Adrenal gland (tissue), 9 donors: ENCODE measurements at regions not wholly inside any gene's neighbourhood (a gene's known extent, or its start where the extent isn't known, plus 50 kb on each side); places are given as distances from the start of the nearest gene placed in this dataset.

Experiments
- DNase-seq, 7 donors: peaks; one replicate each; pipeline ENCODE4 v3.0.0-alpha.2; 2019 to 2020
- H3K27ac ChIP-seq, 5 donors: fragments of 200-600 bp; sonication (generic) in 4 of 5; 1 replicate in 3 of 5; 2 replicates in 2 of 5; pipeline versions ENCODE4 v1.5.1 to v1.8.0; 2016 to 2020; ENCODE audit warnings: mild to moderate bottlenecking in 1 of 5
- H3K27me3 ChIP-seq: fragments of 200-600 bp; 2 replicates; pipeline ENCODE4 v1.8.0; 2021
- H3K36me3 ChIP-seq, 2 donors: fragments of 200-600 bp; replicated peaks in 1 of 2; 1 replicate in 1 of 2; 2 replicates in 1 of 2; pipeline versions ENCODE4 v1.5.1 to v1.8.0; 2018 to 2022
- H3K4me1 ChIP-seq, 2 donors: fragments of 200-600 bp; replicated peaks in 1 of 2; 1 replicate in 1 of 2; 2 replicates in 1 of 2; pipeline versions ENCODE4 v1.5.1 to v1.8.0; 2018 to 2021
- H3K4me3 ChIP-seq, 4 donors: fragments of 200-600 bp; sonication (generic) in 3 of 4; one replicate each; pipeline ENCODE4 v1.5.1; 2016 to 2018
- H3K9me3 ChIP-seq, 3 donors: fragments of 200-600 bp; sonication (generic) in 1 of 3; replicated peaks in 1 of 3; 1 replicate in 2 of 3; 2 replicates in 1 of 3; pipeline versions ENCODE4 v1.5.1 to v1.8.0; 2016 to 2021
- CTCF ChIP-seq, 6 experiments: fragments of 450-650 bp in 4 of 6; fragments of 200-600 bp in 2 of 6; sonication (generic) in 1 of 6; IDR thresholded peaks; 1 replicate in 5 of 6; 2 replicates in 1 of 6; pipeline versions ENCODE4 v1.5.1 to v1.8.0; 2016 to 2021; ENCODE audit warnings: antibody characterized with exemption in 6 of 6, mild to moderate bottlenecking in 2 of 6, moderate library complexity in 1 of 6
- POLR2A ChIP-seq, 2 donors: fragments of 450-650 bp; IDR thresholded peaks; one replicate each; pipeline ENCODE4 v1.6.1; 2017; ENCODE audit warnings: antibody characterized with exemption in 2 of 2, mild to moderate bottlenecking in 2 of 2, moderate library complexity in 1 of 2
- WGBS, 4 donors: extraction: QIAGEN DNeasy Blood & Tissue Kit in 2 of 4; methylation state at CpG; one replicate each; pipeline versions ENCODE4 v1.1.5 to v1.1.7; 2013 to 2017; 5-methylcytosine and 5-hydroxymethylcytosine counted together
- intact Hi-C, 2 donors: fragments of 100-400 bp; cut with DNase I; formaldehyde crosslinking; loops; one replicate each; pipeline versions ENCODE4 v1.14.1 to v1.15.0; 2022 to 2023
- donor health status: healthy with polysubstance abuse.
- donor health status: Bipolar disorder and iron deficiency.
- donor health status: DM: yes; HTN: yes; CAD: no.
- donor health status: DM: no; HTN: no; CAD: no.
- donor health status: DM: no; HTN: no; CAD: no.

- DNase-seq = no peak
- 63 to 81% (median 72%) methylated on average over 2 of the region's 2 CpGs for WGBS, 4 donors
- Histone ChIP-seq H3K4me1 (no peaks in the 10 kb centered on the region), H3K27ac (no peak overlapping the region), H3K27me3 (no peaks in the 10 kb centered on the region), H3K9me3 (no peaks in the 10 kb centered on the region), H3K4me3 (no peak overlapping the region), H3K36me3 (no peaks in the 10 kb centered on the region)
- TF ChIP-seq POLR2A (IDR thresholded peaks at IDR 0.05) = no peak
- TF ChIP-seq CTCF (IDR thresholded peaks at IDR 0.05) = no peak
- intact Hi-C loops = no loop called here
Observed at GRCh38 chr4:100889401-100889800, 371.6 kb upstream of the EMCN start.

- TF ChIP-seq CTCF (IDR thresholded peaks at IDR 0.05) (no peak), POLR2A (IDR thresholded peaks at IDR 0.05) (no peak)
- DNase-seq = no peak
- Histone ChIP-seq H3K36me3 (no peaks in the 10 kb centered on the region), H3K4me3 (no peak overlapping the region), H3K27me3 (no peaks in the 10 kb centered on the region), H3K27ac (no peak overlapping the region), H3K9me3 (no peaks in the 10 kb centered on the region), H3K4me1 (no peaks in the 10 kb centered on the region)
- intact Hi-C loops = no loop called here
Observed at GRCh38 chr4:100882661-100883060, 364.8 kb upstream of the EMCN start.

DNA sequence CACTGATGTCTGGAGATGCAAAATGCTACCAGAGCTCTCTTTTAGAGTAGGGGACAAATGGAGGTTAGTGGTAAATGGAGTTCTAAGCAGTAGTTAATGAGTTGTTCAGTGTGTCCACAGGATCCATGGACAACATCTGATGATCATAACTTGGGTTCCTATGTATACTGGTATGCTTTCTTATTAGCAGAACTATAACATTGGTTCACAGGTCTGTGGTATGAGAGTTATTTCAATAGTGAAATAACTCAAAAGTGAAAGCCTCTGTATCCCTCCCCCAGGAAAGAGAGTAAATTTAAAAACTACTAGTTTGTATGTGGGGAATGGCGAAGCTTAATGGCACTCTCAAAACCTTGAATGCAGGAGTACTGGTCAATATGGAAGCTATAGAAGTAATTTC, 363.5 kb upstream of the EMCN start:
- no peak for DNase-seq
- Histone ChIP-seq H3K36me3 (no peaks in the 10 kb centered on the region), H3K9me3 (no peaks in the 10 kb centered on the region), H3K4me1 (no peaks in the 10 kb centered on the region), H3K27ac (no peak overlapping the region), H3K4me3 (no peak overlapping the region), H3K27me3 (no peaks in the 10 kb centered on the region)
- TF ChIP-seq POLR2A (IDR thresholded peaks at IDR 0.05) (no peak), CTCF (IDR thresholded peaks at IDR 0.05) (no peak)
- intact Hi-C loops = no loop called here
- 85 to 95% (median 93%) methylated on average over 1 of the region's 1 CpG for WGBS, 4 donors

DNA sequence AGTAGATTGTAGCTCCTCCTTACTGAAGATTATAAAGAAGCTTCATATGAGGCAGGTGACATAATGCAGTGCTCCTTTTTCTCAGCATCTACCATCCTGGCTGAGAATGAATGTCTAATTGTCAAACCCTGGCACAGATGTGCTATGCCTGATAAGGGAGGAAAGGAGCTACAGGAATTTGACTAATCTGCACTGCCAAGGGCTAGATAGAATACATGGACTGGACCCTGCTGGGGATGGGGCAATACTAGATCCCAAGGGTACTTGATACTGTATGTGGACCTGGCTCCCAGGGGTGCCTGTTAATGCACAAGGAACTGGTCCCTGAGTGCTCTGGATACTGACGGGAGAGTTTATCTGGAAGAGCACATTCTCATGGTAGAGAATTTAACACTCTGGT, 362.2 kb upstream of the EMCN start:
- no peaks in the 10 kb centered on the region for H3K27me3 ChIP-seq
- H3K36me3 ChIP-seq = no peaks in the 10 kb centered on the region
- intact Hi-C loops = no loop called here
- H3K27ac ChIP-seq = no peak overlapping the region
- H3K4me1 ChIP-seq = no peaks in the 10 kb centered on the region
- H3K9me3 ChIP-seq = no peaks in the 10 kb centered on the region
- DNase-seq = no peak
- no peak overlapping the region for H3K4me3 ChIP-seq
- WGBS, 4 donors = 85 to 100% (median 92%) methylated on average over 1 of the region's 1 CpG
- TF ChIP-seq POLR2A (IDR thresholded peaks at IDR 0.05) (no peak), CTCF (IDR thresholded peaks at IDR 0.05) (no peak)
